GM19455 (cell line): ENCODE measurements at regions not wholly inside any gene's neighbourhood (a gene's known extent, or its start where the extent isn't known, plus 50 kb on each side); places are given as distances from the start of the nearest gene placed in this dataset.

Source experiments
- ATAC-seq: cut with Tn5 transposase; IDR thresholded peaks from one replicate; pipeline ENCODE4 v1.9.1; 2021; ENCODE audit not compliant: unreplicated experiment

DNA sequence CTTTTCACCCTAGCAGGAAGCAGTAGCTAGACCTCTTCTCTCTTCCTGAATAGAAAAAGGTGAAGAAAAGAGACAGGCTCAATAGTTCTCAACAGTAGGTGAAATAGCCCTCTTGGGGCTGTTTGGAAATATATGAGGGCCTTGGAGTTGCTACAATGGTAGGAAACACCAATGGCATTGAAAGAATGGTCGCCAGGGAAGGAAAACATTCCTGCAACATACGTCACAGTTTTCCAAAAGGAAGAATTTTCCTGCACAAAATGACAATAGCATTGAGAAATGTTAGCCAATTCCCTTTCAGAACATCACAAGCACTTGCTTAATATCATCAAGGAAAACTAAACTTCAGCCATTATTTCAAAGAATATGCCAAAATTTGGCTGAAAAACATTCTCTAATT lies 484.5 kb downstream of the IGSF11 start:
- no peak for ATAC-seq

DNA sequence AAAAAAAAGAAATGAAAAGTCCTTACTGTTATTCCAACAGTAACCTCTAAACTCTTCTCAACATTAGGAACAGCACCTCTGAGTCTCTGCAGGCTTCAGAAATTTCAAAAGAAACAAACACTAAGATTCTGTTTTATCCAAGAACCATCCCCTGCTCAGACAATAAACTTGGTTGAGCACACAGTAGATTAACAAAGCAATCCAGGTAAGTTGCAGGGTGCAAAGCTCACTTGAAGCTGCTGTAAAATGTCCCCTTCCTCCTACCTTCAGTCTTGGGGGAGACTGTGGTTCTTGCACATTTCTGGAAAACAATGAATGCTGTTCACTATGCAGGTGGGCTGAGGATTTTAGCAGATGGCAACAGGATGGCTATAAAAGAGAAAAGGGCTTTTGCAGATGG lies 484.1 kb downstream of the IGSF11 start:
- no peak for ATAC-seq

DNA sequence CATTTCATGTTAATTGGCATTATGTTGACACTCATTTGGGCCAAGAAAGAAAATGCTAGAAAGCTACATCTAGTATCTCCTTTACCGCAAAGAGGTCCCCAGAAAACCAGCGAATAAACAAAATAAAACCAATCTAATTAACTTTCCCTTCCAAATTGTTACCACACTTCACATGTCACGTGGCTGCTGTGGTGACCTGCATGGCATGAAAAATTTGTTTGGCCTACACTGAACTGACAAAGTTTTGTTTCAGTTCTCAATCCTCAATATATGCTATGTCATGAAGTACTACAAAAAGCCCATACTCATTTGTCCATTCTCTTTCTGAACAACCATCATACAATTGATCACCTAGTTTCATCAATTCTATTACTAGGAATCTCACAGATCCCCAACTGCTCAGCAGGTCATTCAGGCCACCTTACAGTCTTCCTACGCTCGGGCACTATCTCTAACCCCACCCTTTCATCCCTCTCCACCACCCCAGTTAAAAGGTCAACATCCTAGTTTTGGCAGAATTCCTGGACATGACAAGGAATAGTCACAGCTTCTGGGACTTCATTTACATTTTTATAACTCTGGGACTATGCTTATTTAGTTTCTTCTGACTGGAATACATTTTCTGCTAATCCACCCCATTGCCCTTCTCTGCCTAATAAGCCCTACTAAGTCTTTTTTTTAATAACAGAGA lies 480.4 kb downstream of the IGSF11 start:
- ATAC-seq: no peak

DNA sequence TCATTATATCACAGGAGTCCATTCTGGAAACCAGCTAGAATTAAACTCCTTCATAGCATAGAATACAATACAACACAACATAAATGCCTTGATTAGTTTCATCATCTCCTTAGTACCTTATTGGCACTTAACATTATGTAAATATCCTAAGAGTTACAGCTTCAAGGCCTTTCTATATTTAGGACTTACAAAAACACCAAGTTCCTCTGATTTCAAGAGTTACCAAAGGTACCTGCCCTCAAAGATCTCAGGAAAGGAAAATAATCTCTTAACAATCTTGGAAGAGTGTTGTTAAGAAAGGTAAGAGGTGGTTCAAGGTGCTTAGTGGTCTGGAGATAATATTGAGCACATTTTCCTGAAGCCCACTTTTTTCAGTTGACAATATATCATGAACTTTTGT lies 477.7 kb downstream of the IGSF11 start:
- no peak for ATAC-seq

DNA sequence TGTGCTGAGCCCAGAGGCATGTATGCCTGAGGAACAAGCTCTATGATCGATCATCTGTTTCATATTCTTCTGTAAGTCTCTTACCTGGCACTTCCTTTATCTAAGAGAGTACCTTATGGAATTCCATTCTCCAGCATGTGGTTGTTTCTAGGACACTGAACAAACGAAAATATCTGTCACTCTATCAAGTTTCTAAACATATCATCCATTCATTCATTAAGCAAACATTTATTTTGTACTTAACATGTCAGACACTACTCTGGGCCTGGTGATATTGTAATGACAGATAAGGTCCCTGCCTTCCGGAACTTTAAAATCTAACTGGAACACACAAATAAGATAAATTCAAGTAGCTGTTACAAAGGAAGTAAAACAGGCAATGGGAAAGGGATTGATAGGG lies 477.1 kb downstream of the IGSF11 start:
- ATAC-seq: no peak

DNA sequence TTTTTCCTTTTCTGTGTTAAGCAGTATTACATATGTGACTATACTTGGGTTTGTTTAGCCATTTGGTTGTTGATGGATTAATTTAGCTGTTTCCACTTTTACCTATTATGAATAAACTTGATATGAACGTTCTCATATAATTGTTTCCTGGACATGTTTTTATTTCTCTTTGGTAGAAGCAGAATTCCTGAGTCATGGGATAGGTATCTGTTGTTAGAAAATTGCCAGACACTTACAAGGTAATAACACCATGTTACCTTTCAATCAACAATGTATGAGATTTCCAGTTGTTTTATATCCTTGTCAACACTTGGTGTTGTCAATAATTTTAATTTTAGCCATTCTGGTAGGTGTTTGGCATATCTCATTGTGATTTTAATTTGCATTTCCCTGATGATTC lies 475.4 kb downstream of the IGSF11 start:
- ATAC-seq: no peak

DNA sequence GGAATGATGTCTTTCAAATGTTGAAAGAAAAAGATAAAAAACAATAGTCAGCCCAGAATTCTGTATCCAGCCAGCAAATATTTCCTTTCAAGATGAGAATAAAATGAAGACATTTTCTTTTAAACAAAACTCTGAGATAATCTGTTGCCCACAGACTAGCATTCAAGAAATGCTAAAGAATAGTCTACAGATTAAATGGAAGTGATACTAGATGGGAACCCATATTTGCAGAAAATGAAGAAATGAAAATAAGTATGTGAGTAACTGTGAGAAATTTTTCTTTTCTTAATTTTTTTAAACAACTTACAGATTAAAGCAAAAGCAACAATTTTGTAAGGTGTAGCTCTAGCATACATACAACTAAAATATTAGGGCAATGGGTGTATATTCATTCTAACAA lies 469.8 kb downstream of the IGSF11 start:
- ATAC-seq: no peak

DNA sequence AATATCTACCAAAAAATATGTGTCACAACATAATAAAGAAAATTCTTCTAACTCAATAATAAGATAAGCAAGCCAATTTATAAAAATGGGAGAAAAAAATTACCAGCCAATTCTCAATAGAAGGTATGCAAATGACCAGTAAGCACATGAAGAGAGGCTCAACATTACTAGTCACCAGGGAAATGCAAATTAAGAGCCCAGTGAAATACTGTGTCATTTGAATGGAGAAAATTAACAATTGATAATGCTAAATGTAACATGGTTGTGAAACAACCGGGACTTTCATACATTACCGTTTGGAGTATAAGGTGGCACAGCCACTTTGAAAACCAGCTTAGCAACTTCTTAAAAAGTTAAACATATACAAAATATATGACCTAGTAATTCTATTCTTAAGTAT lies 460.7 kb downstream of the IGSF11 start:
- ATAC-seq: no peak

DNA sequence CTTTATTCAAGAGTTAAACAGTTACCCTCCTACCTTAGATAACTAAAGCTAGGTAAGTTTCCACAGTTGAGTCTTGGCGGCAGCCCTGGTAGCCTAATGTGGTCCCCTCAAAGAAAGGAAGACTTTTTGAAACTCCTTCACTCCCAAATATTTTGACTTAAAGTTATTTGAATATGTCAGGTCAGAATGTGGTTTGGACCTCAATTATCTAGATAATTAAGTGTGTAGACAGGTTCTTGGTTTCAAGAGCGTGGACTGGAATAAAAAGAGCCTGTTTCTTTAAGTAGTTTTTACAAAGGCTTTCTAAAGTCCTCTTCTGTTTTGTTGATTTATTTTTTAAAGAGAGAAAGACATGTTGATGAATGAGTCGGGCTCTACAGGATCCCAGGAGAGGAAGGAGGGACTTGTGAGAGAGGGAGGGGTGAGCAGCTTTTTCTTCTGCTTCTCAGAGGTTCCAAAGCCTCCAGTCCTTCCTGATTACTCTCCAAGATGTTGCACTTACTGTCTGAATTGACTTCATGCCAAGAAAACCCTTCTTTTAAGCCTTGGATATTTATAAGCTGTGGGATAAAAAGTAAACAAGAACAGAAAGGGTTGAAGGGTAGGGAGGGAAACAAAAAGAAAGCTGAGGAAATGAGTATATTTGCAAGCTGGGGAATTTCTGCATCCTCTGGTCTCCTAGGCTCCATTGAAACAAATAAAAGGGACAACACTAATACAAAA lies 457.4 kb downstream of the IGSF11 start:
- no peak for ATAC-seq

DNA sequence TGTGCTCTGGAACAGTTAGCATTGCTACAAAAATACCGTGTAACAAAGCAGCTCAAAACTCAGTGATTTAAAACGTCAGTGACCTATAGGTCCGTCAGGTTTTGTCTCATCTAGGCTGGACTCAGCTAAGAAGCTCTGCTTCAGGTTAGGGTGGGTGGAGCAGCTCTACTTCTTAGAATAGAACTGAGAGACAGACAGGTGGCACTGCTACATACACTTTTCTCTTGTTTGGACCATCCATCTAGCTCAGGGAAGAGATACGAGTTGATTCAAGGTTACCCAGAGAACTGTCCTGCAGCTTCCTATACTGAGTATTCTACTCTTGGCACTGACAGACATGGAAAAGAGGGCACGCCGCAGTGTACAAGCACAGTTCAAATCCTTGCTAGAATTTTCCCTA lies 456.1 kb downstream of the IGSF11 start:
- ATAC-seq: no peak

DNA sequence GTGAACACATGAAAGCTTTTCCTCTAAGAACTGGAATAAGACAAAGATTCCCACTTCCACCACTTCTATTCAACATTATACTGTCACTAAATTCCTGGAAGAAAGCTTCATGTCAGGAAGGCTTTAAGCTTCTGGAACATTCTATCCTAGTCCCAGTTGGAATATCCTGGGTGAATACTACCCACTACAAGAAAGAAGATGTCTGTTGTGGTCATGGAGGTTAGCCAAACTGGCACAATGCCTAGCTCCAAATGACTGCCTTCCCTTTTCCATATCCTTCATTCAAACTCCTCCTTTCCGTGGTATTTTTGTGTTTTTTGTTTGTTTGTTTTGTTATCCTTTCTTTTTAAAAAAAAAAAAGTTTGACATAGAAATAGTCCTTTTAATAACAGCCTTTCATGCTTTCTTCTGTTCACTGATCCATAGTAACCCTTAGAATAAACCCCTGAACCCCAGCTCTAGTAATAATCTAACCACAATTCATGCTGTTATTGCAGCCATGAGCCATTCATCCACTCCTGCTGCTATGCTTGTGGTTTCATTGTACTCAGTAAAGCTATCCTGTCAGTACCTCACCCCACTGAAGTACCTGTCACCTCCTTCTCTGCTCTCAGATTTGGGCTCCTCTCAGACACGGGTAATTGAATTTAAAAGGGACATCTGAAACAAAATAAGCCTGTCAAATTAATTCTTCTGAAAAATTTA lies 447.5 kb downstream of the IGSF11 start:
- no peak for ATAC-seq

DNA sequence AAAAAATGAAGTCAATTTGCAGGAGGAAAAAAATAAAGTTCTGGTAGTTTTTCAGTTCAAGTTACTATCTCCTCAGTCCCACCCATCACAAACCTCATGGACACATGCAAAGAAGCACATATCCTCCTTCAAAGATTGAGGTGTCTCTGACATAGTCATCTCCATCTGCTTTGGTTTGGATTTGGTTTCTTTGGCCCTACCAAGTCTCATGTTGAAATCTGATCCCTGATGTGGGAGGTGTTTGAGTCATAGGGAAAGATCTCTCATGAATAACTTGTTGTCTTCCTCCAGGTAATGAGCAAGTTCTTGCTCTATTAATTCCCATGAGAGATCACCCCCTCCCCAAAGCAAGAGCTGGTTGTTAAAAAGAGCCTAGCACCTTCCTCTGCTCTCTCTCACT lies 446.8 kb downstream of the IGSF11 start:
- no peak for ATAC-seq

DNA sequence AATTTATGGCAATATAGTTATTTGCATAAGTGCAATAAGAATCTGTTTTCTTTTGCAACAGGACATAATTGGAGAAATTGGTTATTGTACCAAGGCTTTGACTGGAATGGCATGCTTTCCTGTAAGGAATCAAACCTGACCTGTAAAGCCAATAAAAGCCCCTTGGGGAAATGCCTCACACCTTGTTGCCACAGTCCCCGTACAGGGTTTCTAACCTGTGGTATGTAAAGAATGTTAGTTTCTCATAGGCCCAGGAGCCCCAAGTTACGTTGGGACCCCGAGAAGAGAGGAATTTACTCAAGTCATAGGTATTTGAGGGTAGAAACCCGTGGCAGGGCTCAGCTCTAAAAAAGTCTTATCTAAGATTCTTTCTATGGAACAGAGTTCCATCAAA lies 441.4 kb downstream of the IGSF11 start:
- no peak for ATAC-seq

DNA sequence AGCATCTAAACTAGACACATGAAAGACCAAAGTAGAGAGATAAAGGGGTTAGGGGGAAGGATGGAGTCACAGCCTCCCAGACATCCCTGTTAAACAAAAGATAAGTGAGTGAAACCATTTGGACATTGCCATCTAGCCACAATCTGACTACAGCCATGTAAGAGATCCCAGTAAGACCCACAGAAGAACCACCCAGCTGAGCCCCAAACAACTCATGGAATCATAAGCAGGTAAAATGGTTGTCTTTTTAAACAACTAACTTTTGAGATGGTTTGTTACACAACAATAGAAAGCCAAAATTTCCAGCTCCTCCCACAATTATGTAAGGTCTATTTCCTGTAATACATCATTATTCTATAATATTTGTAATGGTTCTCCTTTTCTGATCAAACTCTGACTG lies 437.5 kb downstream of the IGSF11 start:
- no peak for ATAC-seq

DNA sequence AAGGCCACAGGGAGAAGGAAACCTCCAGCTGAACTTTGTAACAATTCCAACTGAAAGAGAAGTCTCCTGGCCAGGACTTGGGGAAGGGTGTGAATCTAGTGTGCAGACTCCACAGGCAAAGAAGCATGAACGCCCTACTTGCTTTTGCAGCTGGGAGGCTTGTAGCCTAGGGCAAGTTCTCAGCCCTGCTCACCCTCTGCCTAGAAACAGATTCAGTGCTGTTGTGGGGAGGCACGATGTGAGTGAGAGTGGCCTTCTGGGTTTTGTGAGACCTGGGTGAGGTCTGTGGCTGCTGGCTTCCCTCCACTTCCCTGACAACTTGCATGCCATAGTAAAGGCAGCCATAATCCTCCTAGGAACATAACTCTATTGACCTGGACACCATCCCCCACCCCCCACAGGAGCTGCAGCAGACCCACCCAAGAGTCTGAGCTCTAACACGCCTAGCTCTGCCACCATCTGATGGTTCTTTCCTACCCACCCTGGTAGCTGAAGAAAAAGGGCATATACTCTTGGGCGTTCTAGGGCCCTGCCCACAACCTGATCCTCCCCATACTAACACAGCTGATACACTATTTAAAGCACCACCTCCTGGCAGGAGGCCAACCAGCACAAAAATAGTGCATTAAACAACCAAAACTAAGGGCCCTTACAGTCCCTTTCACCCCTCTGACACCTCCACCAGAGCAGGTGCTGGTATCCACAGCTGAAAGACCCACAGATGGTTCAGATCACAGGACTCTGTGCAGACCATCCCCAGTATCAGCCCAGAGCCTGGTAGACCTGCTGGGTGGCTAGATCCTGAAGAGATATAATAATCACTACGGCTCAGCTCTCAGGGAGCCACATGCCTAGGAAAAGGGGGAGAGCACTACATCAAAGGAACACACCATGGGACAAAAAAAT lies 426.5 kb downstream of the IGSF11 start:
- no peak for ATAC-seq

DNA sequence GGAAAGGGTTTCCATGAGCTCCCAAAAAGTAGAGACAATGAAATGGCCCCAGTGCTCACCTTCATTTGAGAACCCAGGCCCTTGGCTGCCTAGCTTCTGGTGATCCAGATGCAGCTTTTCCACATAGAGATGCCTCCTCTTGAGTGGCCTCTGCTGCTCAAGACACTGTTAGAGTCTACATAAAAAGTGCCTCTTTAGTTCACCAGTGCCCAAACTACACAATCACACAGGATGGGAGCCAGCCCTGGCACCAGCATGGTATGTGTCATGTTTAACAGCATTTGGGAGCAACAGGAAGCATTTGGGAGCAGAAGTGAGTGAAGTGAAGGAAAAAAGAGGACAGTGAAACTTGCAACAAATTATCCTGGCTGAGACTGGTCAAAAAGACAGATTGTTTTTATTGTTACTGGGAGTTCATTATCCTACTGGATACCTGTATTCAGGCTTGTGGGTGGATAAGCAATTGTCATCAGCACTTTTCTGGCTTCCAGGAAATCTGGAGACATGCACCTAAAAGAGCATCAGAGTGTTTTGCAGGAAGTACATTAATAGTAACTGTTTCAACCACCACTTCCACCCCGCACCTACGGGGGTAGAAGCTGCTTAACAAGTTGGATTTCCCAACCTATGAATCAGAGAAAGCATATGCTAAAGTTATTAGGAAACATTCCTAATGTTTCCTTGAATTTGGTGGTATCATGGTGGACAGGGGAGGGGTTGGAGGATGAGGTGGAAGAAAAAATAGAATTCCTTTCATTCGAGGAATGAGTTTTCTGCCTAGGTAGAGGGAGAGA lies 416.2 kb downstream of the IGSF11 start:
- no peak for ATAC-seq

DNA sequence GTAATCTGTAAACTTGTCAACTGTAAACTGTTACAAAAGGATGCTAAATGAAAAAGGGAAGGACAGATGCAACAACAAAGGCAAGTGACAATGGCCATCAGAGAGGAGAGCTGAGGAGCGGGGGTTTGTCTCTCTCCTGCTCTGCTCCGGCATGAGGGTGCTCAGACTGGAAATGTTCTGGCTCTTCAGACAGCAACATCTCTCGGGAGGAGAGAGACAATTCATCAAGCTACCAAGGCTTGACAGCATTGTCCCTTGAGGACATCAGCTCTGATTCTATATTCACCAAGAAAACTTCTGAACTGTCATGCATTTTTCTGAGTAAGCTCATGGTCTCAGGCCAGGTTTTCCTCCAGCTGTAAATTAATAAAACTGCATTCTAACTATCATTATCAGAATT lies 408.2 kb downstream of the IGSF11 start:
- no peak for ATAC-seq

DNA sequence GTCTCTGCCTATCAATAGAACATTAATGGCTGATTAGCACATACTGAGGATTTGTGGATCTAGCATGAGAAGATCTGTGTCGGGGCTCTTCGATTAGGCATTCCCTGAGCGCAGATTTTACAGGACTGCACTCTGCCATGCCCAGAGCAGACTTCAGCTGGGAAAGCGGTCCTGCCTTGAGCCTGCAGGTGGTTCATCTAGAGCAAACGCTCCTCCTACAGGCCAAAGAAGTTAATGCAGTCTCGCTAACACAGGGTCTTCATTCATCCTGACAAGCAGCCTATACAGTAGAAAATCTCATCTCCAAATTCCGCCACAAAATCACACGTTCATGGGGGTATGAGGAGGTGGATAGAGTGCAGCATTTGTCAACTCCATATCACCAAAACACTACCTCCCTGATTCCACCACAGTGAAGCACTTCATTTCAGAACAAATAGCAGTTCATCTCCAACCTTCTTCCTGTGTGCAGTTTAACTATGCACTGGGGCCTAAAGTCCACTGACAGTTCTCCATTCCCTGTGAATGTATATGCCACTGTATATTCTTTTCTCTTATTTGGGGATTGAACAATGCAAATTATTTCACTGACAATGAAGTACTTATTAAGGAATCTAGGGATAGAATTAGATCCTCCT lies 405.8 kb downstream of the IGSF11 start:
- peak; percentile 90 for ATAC-seq

DNA sequence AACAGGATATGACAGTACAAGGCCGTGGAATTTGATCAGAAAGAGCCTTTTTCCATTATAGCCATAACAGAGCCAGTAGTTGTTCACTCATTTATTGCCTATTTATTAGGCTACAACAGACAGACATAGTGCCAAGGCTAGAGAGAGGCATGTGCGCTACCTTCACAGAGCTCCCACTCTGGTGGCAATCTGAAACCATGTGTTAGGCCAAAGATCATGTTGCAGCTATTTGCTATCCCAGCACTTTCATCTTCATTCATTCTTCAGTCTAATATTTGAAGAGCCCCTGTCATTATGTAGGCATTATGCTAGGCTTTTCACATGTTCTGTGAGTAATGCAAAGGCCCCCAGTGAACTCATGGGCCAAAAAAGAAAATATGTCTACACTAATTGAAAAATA lies 404.8 kb downstream of the IGSF11 start:
- ATAC-seq: no peak

DNA sequence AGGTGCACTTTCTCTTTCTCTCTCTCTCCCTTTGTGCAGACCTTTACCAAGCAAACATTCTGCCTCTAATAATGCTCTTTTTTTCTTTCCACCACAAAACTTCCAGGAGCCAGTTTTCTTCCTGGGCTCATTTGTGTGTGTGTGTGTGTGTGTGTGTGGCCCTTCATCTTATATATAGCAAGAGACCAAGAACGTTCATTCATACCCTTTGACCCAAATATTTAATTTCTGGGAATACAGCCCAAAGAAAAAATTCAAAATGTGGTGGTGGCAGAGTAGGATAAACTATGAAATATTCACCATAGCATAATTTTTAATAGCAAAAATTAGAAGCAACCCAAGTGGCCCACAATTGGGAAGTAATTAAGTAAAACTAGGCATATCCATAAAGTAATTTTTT lies 398.9 kb downstream of the IGSF11 start:
- no peak for ATAC-seq
